Ramos (cell line): ENCODE measurements at regions not wholly inside any gene's neighbourhood (a gene's known extent, or its start where the extent isn't known, plus 50 kb on each side); places are given as distances from the start of the nearest gene placed in this dataset.

Experiments used
- in situ Hi-C: fragments of 300-500 bp; cut with MboI; formaldehyde crosslinking; loops from one replicate; pipeline ENCODE4 v1.14.3; 2022; ENCODE audit warnings: low sequenced_read_pairs; ENCODE audit not compliant: unreplicated experiment

DNA sequence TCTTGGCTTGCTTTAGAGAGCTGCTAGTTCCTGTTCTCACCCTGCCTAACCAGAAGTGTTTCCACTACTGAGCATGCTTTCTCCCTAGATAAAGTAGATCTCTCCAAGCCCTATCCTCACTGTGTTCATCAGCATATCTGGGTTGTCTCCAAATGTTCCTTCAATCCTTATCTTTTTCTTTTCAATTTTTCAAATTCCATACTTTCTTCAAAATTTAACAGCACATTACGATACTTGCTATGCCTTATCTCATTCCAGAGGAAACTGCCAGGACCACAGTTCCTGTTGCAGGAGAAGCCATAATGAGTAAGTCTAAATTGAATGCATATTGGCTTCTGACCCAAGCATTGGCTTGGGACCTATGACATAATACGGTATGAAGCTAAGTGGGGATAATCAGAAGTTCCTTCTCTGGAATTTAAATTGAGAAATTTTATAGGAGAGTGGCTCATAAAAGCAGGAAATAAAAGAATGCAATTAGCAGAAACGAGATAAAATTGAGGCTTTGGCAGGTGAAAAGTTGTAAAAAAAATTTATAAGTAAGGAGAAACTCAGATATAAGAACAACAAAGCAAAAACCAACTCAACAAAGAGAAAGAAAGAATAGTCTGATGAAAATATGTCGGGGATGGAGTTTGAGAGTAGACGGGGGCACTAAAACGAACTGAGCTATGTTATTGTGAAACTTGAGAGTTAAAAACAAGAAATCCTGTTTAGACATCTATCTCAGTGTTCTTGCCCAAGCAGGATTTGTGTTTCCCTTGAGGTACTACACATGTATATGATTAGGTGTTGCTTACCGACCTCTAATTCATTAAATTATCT is 631.7 kb upstream of the CCDC54 start:
- in situ Hi-C loops, result no loop called here

DNA sequence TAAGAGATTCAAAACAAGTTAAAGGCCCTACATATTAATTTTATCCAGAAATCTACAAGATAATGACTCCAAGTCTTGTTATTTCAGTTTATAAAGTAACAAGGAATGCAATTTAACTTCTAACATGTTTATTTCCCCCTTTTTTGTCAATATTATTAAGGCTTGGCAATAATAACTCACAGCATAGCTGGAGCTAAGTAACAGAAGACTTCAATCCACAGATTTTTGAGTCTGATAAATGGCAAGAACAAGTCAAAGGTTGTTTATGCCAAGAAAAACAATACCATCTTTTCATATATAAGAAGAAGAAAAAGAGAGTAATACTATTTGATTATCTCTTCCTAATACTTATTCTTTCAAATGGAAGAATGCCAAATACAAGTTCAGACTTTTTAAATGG is 631.0 kb upstream of the CCDC54 start:
- in situ Hi-C loops, result no loop called here

DNA sequence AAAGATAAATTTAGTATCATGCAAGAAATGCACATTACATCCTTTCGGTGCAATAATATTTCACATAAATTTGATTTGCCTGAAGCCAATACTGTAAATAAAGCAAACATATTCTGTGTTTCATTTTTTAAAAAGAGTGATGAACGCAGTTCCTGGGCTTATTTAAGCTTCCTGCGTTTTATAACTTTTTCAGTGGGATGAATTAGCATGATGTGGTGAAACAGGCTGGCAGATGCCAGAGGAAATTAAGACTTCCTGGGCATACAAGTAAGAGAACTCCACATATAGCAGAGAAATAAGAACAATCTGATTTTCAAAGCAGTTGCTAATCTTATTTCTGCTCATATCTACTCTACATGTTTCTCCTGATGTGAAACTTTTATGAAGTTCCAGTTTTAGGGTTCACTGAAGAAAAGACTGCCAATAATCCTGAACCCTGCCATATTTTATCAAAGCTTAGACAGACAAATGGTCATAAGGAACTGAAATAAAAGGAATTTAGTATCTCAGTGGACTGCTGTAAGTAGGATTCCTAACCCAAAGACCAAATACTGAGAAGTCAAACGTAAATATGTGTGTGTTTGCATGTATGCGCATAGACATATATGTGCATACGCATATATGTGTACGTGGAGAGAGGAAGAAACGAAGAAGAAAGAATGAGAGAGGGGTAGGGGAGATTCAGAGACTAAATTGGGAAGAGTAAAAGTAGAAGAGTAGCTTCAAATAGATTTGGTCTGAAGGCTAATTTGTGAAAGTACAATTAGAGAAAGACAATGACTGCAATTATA is 628.6 kb upstream of the CCDC54 start:
- in situ Hi-C loops, result no loop called here

DNA sequence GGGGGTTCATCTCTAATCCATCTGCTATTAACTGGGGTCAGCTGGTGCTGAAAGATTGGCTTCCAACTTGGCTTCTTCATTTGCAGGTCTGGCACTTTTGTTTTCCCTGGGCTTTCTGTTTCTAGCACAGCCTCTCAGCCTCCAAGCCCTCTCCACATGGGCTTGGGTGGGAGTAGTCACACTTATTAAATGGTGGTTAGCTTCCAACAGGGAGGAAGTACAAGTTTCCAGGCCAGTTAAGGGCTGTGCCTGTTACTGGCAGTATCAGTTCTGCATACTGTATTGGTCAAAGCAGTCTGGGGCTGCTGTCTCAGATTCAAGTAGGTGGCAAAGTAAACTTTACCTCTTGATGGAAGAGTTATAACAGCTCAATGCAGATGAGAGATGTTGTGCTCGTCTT is 627.1 kb upstream of the CCDC54 start:
- in situ Hi-C loops, result no loop called here

DNA sequence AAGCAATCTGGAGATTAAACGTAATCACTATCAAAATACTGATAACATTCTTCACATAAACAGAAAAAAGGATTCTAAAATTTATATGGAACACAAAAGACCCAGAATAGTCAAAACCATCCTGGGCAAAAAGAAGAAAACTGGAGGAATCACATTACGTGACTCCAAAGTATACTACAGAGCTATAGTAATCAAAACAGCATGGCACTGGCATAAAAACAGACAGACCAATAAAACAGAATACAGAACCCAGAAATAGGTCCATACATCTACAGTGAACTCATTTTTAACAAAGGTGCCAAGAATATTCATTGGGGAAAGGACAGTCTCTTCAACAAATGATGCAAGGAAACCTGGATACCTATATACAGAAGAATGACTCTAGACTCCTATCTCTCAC is 621.9 kb upstream of the CCDC54 start:
- in situ Hi-C loops, result no loop called here

DNA sequence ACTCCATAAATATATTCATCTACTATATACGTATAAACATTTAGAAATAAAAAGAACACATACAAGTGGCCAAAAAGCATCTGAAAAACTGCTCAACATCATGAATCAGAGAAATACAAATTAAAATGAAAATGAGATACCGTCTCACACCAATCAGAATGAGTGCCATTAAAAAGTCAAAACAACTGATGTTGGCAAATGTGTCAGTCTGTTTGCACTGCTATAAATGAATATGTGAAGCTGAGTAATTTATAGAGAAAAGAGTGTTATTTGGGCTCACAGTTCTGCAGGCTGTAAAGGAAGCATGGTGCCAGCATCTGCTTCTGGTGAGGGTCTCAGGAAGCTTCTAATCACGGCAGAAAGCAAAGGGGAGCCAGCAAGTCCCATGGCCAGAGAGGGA is 620.3 kb upstream of the CCDC54 start:
- in situ Hi-C loops, result no loop called here

DNA sequence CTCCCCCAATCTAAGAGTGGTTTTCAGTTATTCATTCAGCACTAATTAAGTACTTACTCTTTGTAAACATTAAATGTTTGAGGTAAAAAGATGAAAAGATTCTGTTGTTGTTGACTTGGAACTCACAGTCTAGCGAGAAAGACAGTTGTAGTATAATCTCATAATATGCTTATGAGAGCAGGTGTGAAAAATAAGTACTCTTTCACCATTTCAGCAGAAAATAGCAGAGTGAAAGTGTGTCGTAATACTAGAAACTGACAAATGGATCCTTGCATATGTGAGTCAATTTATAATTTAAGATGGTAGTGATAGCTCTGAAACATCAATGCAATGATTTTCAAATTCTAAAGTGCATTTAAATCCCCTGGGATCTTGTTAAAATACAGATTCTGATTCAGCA is 618.8 kb upstream of the CCDC54 start:
- in situ Hi-C loops, result no loop called here

DNA sequence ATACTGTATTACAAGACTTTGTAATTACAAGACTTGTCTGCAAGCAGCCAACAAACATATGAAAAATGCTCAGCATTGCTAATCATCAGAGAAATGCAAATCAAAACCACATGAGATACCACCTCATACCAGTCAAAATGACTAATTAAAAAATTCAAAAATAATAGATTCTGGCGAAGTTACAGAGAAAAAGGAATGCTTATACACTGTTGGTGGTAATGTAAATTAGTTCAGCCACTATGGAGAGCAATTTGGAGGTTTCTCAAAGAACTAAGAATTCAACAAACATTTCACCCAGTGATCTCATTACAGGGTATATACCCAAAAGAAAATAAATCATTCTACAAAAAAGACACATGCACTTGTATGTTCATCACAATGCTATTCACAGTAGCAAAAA is 617.5 kb upstream of the CCDC54 start:
- in situ Hi-C loops, result no loop called here

DNA sequence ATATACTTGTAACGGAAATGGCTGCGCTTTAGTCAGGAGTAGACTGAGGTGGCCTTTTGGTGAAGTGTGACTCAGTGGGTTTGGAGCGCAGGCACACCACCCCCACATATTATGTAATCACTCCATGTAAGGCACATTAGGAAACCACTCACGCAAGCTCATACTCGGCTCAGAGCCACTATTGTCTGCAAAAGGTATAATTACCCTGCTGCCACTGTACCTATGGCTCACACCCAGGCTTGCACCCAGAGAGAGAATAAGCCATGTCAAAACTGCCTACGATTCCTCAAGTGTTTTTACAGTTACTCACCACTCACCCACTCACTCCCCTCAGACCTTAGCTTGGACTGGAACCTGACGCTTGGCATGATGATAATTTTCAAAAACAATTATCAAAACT is 611.9 kb upstream of the CCDC54 start:
- in situ Hi-C loops, result no loop called here

DNA sequence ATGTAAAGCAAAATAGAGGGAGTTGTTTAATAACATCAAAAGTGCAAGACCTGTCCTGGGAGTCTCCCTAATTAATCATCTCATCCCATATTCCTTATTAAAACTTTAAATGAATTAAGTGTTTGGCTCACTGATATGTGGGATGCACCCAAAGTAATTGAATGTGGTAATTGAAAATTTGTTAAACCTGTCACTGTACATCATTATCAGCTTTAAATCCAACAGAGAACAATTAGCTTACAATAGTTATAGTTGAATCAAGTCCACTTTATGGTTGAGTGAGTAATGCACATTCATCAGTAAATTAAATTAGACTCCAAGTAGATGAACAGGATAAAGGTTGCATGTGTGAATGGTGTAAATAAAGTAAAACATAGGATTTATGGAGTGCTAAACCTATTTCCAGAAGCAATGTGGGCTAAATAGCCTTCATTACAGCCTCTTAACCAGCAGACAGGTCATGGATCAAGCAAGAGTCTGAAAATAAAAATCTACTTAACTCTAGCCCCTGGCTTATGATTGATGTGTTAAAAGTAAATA is 608.2 kb upstream of the CCDC54 start:
- in situ Hi-C loops, result no loop called here

DNA sequence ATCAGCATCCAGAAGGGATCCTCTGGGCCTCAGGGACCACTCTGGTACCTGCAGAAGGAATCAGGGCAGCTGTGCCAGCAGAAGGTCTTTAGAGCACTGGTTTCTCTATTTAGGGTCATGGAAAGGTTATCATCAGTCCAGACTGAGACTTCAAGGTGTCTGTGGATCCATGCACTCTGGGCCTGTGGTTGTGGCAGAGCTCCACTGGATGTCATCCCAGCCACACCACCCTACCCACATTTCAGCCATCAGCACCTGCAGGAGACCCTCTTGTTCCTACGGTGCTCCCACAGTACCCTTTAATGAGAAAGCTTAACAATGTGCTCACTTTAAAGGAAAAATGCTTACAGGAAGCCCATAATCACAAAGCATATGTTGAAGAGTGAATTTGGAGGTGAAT is 603.4 kb upstream of the CCDC54 start:
- in situ Hi-C loops, result no loop called here

DNA sequence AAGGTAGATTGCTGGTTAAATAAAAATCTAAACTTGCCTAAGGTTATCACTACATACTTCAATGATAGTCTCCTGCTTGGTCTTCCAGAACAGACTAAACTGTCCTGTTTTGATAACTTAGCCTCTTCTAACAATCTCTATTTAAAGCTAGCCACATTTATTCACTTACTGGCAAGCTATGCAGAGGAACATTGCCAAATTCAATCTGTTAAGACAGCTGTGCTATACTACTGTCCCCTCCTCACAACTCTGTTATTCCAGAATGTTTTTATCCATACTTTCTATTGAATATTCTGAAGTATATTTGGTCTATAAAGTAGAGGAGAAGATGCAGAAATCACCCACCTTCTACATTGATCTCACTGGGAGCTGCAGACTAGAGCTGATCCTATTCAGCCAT is 594.0 kb upstream of the CCDC54 start:
- in situ Hi-C loops, result no loop called here

DNA sequence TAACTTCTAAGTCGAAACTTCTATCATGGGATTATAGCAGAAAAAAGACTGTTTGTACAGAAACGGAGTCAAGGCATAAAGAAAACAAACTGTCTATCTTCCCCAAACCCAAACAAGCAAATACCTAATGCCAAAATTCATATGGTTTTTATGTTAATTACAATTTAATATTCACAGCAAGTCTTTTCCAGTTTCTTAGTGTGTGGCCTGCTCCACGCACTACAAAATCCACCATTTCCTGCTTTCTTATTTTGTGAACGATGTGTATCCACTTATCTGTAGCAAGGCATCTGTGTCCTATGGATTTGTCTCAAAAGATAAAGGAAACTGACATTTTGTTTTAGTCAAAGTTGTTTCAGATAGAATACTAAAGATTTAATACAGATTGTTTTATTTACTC is 588.0 kb upstream of the CCDC54 start:
- in situ Hi-C loops, result no loop called here

DNA sequence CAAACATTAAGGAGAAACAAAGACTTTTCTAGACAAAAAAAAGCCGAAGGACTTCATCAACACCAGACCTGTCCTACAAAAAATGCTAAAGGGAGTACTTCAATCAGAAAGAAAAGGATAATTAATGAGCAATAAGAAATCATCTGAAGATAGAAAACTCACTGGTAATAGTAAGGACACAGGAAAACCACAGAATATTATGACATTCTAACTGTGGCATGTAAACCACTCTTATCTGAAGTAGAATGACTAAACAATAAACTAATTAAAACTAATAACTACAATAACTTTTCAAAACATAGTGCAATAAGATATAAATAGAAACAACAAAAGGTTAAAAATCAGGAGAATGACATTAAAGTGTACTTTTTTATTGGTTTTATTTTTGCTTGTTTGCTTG is 584.5 kb upstream of the CCDC54 start:
- in situ Hi-C loops, result no loop called here

DNA sequence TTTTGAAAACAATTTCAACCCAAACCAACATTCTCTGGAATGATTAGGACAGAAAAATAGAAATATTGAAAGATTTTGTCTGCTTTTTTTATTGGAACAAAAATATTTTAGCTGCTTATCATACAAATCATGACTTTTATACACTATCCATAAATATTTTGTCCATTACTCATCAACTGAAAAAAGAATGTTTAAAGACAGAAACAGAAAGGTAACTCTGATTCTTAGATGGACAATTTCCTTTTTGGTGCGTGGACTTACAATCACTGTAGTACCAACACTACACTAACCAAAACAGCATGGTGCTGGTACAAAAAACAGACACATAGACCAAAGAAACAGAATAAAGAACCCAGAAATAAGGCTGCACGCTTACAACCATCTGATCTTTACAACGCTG is 582.8 kb upstream of the CCDC54 start:
- in situ Hi-C loops, result no loop called here

DNA sequence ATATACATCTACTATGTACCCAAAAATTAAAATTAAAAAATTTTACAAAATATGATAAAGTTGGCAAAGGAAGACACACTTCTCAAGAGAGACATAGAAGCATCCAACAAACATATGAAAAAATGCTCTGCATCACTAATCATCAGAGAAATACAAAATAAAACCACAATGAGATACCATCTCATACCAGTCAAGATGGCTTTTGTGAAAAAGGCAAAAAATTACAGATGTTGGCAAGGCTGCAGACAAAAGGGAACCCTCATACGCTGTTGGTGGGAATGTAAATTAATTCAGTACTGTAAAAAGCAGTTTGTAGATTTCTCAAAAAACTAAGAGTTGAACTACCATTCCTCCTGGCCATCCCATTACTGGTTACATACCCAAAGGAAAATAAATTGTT is 581.7 kb upstream of the CCDC54 start:
- in situ Hi-C loops, result no loop called here

DNA sequence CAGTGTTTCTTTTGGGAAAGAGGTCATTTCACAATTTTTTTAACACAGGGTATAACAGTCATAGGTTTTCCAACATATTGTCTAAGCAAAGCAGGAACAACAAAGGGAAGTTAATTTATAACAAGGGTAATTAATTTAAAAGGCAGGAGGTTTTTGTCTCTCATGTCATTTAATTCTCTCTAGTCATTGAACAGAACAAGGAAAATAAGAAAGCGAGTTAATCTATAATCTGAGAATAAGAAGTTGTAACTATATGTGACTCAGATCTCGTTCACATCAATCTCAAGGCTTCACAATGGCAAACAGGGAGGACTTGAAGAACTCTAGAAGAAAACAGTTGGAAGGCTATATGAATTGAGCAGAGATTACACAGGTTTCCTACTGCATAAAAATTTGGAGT is 579.8 kb upstream of the CCDC54 start:
- in situ Hi-C loops, result no loop called here

DNA sequence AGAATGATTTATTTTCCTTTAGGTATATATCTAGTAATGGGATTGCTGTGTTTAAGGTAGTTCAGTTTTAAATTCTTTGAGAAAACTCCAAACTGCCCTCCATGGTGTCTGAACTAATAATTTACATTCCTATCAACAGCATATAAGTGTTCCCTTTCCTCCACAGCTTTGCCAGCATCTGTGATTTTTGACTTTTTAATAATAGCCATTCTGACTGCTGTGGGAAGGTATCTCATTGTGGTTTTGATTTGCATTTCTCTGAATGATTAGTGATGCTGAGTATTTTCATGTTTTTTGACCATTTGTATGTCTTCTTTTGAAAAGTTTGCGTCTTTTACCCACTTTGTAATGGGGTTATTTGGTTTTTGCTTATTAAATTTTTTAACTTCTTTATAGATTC is 571.6 kb upstream of the CCDC54 start:
- in situ Hi-C loops, result no loop called here

DNA sequence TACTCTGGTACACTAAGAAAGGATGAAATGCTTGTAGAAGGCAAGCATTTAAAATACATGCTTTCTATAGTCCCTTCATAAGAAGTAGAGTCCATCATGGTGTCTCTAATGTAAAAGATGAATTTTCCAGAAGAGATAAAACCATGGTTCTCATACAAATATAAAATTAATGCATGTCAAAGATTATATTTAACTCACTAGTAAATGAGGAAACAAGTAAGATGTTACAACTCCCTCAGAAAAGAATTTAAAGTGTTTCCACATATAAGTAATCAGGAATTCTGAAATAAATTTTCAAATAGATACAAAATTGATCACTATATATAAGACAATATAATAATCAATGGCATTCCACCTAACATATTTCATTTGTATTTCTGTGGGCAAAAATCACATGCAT is 570.3 kb upstream of the CCDC54 start:
- in situ Hi-C loops, result no loop called here

DNA sequence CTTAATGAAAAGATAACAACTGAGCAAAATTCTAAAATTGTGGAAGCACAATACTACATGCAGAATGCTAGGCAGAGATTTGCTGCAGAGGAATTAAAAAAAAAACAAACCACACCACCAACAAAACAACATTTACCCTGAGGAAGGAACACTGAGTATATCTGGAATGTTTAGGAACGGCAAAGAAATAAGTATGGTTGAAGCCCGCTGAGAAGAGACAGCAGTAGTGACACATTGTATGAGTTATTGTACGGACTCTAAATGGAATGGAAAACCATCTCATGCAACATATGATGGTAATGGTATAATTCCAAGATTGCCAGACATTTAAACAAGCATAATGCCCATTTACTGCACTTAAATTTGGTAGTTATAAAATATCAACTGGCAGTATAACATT is 568.2 kb upstream of the CCDC54 start:
- in situ Hi-C loops, result no loop called here

DNA sequence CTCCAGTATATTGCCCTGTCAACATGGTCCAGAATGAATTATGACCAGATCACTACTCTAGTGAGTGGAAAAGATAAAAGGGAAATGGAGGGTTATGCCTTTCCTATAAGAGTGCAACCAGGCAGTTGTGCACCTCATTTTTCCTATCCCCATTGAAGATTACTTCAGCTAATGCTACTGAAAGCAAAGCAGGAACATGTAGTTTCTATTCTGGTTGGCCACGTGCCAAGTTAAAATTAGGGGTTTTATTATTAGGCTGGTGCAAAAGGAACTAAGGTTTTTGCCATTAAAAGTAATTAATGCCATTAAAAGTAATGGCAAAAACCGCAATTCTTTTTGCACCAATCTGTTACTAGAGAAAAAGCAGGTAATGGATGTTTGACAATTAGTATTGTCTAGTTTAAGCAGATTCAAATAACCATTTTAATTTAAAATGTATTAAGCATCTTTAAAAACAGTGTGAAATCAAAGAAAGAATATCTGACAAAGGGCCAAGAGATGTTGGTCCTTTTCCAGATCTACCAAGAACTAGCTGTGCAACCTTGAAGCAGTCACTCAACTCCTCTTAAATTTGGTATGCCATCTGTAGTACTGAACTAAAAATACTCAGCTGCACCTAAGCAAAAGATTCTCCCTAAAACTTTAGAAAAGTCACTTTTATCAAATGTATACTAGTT is 567.5 kb upstream of the CCDC54 start:
- in situ Hi-C loops, result no loop called here
